Activated effector memory CD4-positive, alpha-beta T cell treated with anti-CD3 and anti-CD28 coated beads, Interleukin-2, amount 50 U/mL, for 16 hours (primary cell): ENCODE measurements at regions not wholly inside any gene's neighbourhood (a gene's known extent, or its start where the extent isn't known, plus 50 kb on each side); places are given as distances from the start of the nearest gene placed in this dataset.
"Not testable (repeated sequence)": the region's sequence is repeated elsewhere in the genome, so short reads cannot be mapped to it uniquely, and the experiment has no call there.

Source experiments
- DNase-seq: peaks from one replicate; pipeline ENCODE4 v3.0.0-alpha.2; 2020

DNA sequence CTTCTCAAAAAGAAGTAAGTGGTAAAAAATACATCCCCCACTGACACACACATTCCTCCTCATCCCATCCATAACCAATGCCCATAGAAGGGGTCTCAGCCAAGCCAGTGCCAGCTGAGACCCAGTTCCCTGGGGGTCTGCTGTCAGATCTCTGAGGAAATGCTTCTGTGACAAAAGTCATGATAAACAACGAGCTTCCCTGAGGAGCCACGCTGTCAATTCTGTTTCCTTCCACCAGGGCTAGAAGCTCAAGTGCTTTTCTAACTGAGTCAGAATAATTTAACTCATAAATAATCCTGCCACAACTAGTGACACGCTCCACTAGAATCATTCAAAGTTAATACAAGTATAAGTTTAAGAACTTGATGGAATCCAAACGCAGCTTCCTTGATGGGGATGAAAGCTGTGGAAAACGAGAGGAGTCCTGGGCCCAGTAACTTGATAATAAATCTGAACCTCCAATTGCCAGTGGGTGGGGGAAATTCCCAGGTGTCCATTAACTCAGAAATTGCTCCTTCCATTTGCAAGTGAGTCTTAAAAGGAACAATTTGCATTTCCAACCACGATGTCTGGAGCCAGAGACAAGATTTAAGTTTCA, 348.7 kb upstream of the LMCD1 start:
- DNase-seq, result no peak

DNA sequence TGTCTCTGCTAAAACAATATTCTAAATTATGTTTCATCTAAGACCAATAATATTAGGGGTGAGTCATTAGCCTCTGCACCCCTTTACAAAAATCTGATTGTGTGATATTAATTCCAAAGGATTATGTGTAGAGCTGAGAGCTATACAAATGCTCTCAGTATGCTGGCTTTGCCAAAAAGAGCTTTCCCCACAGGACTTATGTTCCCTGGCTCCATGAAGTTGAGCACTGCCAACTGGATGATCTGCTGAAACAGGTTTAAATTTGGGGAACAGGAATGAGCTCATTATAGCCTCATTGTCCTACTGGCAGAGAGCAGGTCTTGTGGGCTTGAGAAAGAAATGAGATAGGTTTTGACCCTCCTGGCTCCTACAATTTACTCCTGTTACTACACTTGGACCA, 347.8 kb upstream of the LMCD1 start:
- DNase-seq, result no peak

DNA sequence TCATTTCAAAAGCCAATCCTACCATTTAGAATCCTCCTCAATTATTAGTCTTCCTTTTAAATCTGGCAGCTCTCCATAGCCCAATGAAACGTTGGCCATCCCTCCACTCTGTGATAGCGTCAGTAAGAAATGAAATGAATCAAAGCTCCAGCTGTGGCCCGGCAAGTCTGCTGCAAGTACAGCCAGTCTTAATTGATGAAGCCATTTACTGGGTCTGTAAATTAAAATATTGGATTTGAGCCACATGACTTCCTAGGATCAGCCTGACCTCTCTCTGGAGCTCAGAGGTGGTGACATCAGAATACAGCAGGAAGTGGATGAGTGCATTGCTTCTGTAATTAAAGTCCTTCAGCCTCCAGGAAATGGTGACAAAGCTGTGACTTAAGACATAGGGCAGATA, 347.0 kb upstream of the LMCD1 start:
- DNase-seq, result no peak

DNA sequence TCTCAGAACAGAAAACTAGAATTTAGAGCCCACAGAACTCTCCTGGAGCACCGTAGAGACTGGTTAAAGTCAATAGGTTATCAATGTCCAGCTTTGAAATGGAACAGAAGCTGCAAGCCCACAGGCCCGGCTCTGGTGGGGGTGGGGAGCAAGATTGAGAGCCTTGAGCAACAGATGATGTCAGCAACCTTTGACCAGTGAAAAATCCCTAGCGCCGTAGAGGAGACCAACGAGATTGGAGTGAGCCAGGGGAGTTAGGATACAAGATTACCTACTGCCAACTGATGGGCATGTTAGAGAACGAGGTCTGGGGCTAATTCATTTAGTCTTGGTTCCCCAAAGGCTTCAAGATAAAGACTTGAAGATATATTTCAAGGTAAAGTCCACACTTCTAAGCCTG, 345.5 kb upstream of the LMCD1 start:
- no peak for DNase-seq

DNA sequence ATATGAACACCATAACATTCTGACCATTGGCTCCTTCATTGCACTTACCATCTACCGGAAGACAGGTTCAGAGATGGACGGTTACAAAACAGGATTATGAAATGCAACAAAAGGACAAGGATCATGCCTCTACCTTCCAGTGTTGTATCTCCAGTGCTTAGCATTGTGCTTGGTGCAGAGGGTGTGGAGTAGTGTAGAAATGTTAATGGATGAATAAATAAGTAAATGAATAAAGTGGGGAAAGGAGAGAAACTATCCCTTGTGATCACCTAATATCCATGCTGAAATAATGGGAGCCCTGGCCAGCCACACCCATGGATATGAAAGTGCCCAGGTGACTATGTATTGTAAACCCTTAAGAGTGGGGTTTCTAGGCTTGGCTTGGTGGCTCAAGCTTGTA, 344.8 kb upstream of the LMCD1 start:
- DNase-seq, result no peak

DNA sequence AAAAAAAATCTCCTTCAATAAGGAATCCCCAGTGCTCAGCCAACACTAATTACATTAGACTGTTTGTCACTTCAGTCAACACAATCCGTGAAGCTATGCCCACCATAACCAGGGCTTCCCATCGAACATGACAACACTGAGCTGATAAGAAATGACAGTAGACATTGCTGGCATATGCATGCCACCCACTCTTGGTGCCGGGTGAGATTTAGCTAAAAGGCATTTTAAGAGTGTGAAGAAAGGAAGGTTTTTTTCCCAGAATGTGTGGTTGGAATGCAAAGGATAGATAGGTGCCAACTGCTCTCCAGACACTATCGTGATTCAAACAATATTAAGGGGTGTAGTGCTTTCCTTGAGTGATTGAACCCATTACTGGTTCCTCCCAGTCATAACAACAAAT, 344.0 kb upstream of the LMCD1 start:
- DNase-seq, result no peak

DNA sequence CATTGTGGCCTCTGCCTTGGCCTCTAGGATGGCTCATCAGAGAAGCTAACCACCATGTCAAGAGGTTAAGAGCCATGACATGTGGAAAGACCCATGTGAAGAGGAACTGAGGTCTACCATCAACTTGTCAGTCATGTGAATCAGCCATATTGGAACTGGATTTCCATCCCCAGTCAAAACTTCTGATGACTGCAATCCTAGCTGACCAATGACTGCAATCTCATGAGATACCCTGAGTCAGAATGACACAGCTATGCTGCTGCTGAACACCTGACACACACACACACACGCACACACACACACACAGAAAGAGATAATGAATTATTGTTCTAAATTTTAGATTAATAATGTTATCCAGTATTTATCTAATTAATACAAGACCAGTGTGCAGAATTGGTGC, 337.5 kb upstream of the LMCD1 start:
- DNase-seq, result no peak

DNA sequence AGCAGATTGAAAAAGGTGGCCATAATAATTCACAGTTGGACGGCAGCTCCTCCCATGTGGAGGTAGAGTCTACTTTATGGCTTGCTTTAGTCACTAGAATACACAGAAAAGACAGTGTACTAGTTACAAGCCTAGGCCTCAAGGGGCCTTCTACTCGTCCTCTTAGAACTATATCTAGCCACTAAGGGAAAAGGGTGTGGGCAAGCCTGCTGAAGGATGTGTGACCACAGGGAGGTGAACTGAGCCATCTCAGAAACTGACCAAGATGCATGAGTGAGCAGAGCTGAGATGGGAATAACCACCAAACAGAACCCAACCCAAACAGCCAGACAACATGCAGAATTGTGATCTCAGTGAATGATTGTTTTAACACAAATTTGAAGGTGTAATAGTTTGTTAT, 335.6 kb upstream of the LMCD1 start:
- no peak for DNase-seq

DNA sequence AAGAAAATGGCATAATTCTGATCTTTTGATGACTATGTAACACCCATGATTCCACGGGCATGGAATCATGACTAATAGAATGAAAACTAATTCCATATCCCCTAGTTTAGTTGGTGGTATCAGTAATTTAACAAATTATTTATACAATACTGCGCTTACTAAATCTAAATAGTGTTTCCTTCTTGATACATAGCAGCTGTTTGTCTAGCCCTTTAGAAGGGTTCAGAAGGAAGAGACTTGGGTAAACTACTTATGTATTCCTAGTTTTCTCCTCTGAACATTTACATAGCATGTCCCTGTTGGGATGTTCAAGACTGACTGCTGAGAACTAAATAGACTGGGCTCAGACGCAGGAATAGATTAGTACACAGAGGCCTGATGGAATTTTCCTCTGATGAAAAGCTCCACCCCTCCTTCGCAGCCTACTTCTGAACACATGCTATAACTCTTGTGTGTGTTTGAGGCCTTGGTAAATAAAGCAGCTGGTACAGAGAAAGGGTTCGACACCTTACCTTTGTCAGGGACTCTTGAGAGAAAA, 330.6 kb upstream of the LMCD1 start:
- no peak for DNase-seq

DNA sequence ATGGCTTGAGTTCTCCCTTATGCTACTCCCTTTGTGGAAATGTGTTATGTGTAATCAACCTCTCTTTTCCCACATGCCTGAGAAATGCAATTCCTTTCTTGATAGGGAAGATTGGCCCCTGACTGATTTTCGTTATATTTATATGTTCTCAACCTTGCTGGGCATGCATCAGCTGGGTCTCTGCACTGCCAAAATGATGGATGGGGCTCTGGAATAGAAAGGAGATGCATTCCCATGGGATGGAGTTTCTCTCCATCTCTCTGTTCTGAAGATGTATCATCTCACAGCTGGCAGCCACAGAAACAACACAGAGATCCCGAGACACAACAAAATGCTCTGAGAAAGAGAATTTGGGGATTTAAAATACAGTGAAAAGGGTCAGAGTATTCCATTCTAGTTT, 327.7 kb upstream of the LMCD1 start:
- DNase-seq, result no peak

DNA sequence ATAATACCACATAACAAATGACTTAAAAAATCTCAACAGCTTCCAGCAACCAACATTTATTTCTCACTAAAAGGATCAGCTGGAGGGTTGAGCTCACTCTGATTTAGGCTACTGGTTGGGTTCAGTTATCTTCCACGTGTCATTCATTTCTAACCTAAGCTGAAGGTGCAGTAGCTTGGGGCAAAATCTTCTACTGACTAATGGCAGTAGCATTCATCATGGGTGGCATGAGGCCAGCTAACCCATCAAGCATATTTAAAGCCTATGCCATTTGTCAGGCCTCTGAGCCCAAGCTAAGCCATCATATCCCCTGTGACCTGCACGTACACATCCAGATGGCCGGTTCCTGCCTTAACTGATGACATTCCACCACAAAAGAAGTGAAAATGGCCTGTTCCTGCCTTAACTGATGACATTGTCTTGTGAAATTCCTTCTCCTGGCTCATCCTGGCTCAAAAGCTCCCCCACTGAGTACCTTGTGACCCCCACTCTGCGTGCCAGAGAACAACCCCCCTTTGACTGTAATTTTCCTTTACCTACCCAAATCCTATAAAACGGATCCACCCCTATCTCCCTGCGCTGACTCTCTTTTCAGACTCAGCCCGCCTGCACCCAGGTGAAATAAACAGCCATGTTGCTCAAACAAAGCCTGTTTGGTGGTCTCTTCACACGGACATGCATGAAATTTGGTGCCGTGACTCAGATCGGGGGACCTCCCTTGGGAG, 324.7 kb upstream of the LMCD1 start:
- DNase-seq, result not testable (repeated sequence)

DNA sequence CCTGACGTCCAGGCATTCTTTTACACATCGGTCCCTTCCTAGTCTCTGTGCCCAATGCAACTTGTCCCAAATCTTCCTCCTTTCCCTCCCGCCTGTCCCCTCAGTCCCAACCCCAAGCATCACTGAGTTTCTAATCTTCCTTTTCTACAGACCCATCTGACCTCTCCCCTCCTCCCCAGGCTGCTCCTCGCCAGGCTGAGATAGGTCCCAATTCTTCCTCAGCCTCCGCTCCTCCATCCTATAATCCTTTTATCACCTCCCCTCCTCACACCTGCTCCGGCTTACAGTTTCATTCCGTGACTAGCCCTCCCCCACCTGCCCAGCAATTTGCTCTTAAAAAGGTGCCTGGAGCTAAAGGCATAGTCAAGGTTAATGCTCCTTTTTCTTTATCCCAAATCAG, 323.1 kb upstream of the LMCD1 start:
- not testable (repeated sequence) for DNase-seq

DNA sequence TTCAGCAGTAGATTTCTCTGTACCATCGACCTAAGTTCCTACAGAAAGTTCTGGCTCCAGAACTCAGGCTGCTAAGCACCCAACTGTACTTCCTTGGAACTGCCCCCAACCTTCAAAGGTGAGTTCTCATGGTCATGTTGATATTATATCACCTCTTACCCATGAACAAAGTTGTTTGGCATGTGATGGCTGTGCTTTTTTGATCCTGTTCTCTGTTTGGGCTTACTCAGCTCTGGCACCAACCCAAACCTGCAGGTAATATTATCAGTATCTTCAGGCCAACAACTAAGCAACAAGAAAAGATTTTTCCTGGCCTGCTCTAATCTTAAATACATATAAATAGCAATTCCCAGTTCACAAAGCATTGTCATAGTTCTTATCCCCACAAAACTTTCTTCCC, 318.7 kb upstream of the LMCD1 start:
- DNase-seq, result no peak

DNA sequence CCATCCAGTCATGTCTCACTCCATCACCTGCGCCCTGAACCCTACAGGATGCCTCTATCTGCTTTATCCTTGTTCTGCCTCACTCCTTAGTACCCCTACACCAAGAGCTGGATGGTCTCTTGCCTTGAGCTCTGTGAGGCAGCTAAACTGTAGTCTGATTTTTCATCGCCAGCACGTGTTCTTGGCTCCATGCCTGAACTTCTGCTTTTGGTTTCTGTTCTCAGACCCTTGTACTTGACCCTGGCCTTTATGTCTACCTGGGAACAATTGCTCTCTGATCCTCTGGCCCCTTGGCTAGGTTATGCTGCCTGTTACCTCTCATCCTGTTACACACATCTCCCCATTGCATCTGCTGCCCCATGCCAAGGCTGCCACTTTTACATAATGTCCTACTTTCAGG, 318.0 kb upstream of the LMCD1 start:
- DNase-seq, result no peak

DNA sequence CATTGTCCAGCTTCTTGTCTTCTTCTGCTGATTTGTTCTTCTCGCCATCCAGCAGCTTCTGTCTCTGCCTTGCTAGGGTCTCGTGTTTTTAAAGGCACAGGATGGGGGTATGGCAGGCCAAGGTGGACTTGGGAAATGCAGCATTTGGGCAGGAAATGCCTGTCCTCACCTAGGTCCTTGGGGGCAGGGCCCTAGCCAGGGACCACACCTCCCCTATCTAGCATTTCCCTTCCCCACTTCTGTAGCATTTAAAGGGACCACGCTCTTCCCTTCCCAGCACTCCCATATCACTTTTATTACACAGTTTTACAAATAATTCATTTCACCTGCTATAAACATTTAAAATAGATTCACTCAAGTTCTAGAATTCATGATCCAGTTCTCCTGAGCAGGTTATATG, 315.4 kb upstream of the LMCD1 start:
- no peak for DNase-seq

DNA sequence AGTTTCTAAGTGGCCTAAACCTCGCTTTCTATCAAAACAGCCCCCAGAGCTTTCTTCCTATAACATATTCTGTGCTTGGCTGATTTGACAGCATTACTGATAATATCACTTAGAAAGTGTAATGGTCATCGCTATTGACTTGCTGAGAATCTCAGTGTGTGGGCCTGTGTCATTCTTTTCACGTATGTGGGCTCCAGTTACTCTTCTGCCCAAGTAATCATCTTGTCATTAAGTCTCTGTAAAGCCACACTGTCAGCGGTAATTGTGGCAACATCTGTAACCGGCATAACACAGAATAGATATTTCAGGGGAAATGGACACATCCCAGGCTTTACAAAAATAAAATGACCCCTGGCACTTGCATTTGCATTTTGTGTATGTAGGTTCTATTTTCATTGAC, 313.6 kb upstream of the LMCD1 start:
- no peak for DNase-seq

DNA sequence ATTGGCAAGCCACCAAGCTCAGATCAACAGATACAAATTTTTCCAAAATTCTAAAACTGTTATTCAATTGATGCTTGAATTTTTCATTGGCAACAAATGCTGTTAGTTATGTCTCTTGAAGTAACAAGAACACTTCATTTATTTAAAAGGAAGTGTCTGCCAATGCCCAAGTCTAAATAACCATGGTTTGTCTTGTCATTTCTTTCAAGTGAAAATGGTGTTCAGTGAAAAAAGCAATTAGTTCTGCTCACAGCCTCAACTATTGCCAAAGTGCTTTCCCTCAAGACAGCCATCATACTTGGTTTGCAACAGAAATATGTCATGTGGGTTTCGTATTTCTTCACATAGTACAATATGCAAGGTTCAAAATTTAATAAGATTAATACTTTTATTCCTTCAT, 312.6 kb upstream of the LMCD1 start:
- no peak for DNase-seq

DNA sequence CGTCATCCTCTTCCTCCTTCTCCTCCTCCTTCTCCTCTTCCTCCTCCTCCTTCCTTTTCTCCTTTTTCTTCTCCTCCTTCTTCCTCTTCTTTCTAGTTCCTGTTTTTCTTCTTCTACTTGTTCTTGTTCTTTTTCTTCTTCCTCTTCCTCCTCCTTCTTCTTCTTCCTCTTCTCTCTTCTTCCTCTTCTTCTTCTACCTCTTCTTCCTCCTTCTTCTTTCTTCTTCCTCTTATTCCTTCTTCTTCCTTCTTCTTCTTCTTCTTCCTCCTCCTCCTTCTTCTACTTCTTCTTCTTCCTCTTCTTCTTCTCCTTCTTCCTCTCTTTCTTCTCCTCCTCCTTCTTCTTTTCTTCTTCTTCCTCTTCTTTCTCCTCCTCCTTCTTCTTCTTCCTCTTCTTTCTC, 310.2 kb upstream of the LMCD1 start:
- DNase-seq, result no peak

DNA sequence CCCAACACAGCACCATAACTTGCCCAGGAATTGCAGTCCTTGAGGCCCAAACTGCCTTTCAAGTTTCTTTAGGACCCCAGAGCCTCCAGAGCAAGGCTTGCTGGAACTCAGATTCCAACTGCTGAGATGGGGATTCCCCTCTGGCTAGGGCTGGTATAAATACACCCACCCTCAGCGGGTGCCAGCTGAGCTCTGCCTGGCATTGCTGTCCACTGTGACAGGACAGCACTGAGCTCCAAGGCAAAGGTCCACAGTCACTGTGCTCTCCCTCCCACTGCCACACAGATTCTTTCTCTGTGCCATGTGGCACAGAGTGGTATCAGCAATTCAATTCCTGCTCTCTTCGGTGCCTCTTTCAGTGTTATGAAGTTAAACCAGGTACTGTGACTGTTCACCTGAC, 304.2 kb upstream of the LMCD1 start:
- DNase-seq, result no peak

DNA sequence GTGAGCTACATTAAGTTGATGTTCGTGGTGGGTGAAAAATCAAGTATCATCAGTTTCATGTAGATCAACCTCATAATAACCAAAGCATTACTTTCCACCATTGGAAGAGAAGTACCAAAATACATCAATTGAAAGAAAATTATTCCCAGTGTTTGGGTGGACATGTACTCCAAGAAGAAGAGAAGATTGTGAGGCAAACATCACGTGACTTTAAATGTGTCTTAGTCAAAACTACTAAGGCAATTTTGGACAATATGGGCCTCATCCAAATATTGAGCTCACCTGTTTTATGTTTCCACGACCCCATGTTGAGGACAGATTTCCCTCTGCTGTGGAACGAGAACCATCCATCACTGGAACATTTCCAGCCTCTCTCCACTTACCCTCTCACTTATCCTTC, 303.0 kb upstream of the LMCD1 start:
- no peak for DNase-seq

DNA sequence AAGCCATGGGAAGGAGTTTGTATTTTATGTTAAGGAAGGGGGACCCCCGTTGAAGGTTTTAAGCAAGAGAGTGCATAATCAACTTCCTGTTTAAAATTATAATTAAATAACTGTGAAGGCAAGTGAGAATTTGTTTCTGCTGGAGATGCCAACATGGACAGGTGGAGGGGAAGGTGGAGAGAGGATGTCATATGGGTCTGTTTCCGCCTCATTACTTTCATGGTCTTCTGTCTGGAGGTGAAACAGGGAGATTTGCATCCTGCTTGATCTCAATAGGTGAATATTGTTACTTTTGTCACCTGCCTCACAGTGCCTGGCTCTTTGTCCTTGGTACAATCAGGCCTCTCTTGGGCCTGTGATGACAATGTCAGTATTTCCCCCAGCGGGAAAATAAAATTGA, 300.6 kb upstream of the LMCD1 start:
- no peak for DNase-seq

DNA sequence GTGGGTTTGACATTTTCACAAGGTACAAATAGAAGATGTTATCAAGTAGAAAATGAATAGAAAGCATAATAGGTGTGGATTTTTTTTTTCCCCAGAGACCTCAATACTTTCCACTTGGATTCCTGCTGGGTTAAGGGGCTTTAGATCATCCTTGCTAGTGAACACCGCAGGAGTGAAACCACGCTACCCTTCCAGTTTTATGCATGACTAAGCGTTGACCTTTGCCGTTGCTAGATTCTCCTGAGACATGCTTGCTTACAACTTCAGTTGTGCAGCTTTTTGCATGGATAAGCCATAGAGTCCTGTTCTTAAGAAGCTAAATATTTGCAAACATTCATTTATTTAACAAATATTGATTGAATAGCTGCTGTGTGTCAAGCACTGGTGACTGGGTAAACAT, 299.7 kb upstream of the LMCD1 start:
- no peak for DNase-seq

DNA sequence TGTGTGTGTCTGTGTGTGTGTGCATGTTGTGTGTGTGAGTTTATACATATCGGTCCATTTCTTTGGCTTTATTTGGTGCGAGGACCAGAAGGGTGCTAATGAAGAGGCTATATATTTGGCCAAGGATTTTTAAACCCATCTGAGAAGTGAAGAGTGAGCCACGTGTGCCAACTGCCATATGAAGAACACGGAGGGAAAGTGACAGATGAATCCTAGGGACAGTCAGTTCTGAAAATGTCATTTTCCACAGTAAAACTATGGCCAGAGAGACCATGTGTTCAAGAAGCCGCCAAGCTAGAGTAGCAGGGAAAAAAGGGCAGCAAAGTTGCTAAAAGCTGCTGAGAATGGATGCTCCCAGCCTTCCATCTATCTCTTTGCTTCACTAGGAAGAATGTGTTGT, 297.3 kb upstream of the LMCD1 start:
- DNase-seq, result no peak

DNA sequence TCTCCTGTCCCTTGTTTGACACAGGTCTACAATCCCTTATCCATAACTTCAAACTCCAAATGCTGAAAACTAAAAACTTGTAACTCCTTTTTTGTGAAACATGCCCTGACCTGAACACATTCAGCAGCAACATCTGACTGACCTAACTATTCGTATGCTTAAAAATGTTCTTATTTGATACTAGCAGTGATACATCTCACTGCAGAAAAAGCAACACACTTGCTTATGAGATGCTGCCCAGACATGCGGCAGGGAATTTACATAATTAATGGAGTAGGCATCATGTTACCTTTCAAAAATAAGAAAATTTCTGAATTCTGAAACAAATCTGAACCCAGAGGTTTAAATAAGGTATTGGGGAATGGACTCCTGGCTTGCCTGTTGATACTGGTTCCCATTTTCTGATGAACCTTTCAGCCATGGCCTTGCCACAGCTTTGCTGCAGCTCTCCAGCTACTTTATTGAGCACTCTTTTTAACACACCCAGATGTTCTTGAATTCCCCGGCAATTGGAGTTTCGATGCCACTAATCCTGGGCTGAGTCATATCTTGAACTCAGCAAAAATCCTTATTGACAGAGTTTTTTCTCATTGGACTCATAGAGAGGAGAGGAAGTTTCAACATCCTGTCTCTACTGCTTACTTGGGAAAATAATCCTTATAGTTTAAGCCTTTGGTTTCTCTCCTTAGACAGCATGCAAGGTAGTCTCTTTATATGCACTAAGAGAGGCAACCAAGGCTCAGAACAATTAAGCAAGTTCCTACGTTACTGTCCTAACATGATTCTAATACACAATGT, 296.6 kb upstream of the LMCD1 start:
- no peak for DNase-seq
